Smooth muscle cell (in vitro differentiated cells): ENCODE measurements at regions not wholly inside any gene's neighbourhood (a gene's known extent, or its start where the extent isn't known, plus 50 kb on each side); places are given as distances from the start of the nearest gene placed in this dataset.

Source experiments
- DNase-seq: peaks from one replicate; lab custom pipeline; 2025; ENCODE audit not compliant: unreplicated experiment; lab: John Stamatoyannopoulos, UW
- H2AFZ ChIP-seq: fragments of 200-600 bp; sonication (generic); 2 replicates; pipeline ENCODE4 v1.6.0; 2016; ENCODE audit warnings: antibody characterized with exemption, low read depth, mild to moderate bottlenecking
- H3F3A ChIP-seq: fragments of 200-600 bp; sonication (generic); 2 replicates; pipeline ENCODE4 v1.6.0; 2017; ENCODE audit warnings: antibody characterized with exemption, low read depth
- H3K27ac ChIP-seq: fragments of 200-600 bp; sonication (generic); 2 replicates; pipeline ENCODE4 v1.5.1; 2016; ENCODE audit warnings: low read depth, mild to moderate bottlenecking
- H3K27me3 ChIP-seq: fragments of 200-600 bp; sonication (generic); 2 replicates; pipeline ENCODE4 v1.6.1; 2016; ENCODE audit warnings: low read depth, mild to moderate bottlenecking
- H3K36me3 ChIP-seq: fragments of 200-600 bp; sonication (generic); 2 replicates; pipeline ENCODE4 v1.5.1; 2016; ENCODE audit warnings: low read depth
- H3K4me1 ChIP-seq: fragments of 200-600 bp; sonication (generic); 2 replicates; pipeline ENCODE4 v1.5.1; 2016; ENCODE audit warnings: low read depth
- H3K4me2 ChIP-seq: fragments of 200-600 bp; sonication (generic); 2 replicates; pipeline ENCODE4 v1.6.0; 2016; ENCODE audit warnings: mild to moderate bottlenecking
- H3K4me3 ChIP-seq: fragments of 200-600 bp; sonication (generic); 2 replicates; pipeline ENCODE4 v1.5.1; 2016; ENCODE audit warnings: mild to moderate bottlenecking
- H3K79me2 ChIP-seq: fragments of 200-600 bp; sonication (generic); 2 replicates; pipeline ENCODE4 v1.6.0; 2016; ENCODE audit warnings: low read depth, mild to moderate bottlenecking
- H3K9ac ChIP-seq: fragments of 200-600 bp; sonication (generic); 2 replicates; pipeline ENCODE4 v1.6.0; 2016; ENCODE audit warnings: low read depth
- H3K9me3 ChIP-seq: fragments of 200-600 bp; sonication (generic); replicated peaks from 2 replicates; pipeline ENCODE4 v1.5.1; 2016; ENCODE audit warnings: low read depth
- H4K20me1 ChIP-seq: fragments of 200-600 bp; sonication (generic); 2 replicates; pipeline ENCODE4 v1.6.0; 2016; ENCODE audit warnings: low read depth
- CTCF ChIP-seq: fragments of 200-600 bp; sonication (generic); IDR thresholded peaks from 2 replicates; pipeline ENCODE4 v1.5.1; 2017; ENCODE audit warnings: borderline replicate concordance, mild to moderate bottlenecking, antibody characterized with exemption; ENCODE audit not compliant: insufficient read depth, poor library complexity, severe bottlenecking
- WGBS: methylation state at CpG from one replicate; pipeline ENCODE4 v1.1.7; 2016; ENCODE audit warnings: low lambda C conversion rate; 5-methylcytosine and 5-hydroxymethylcytosine counted together

- TF ChIP-seq CTCF: no peak
- Histone ChIP-seq H3K9ac (no peak overlapping the region), H3K27me3 (no peaks in the 10 kb centered on the region), H3K4me3 (no peak overlapping the region), H3K4me1 (no peaks in the 10 kb centered on the region), H3F3A (no peaks in the 10 kb centered on the region), H3K4me2 (no peak overlapping the region), H2AFZ (no peak overlapping the region), H3K36me3 (no peaks in the 10 kb centered on the region), H3K27ac (no peak overlapping the region), H3K9me3 (no peaks in the 10 kb centered on the region), H3K79me2 (no peaks in the 10 kb centered on the region), H4K20me1 (no peaks in the 10 kb centered on the region)
- no peak for DNase-seq
- 83% methylated on average over 3 of the region's 3 CpGs for WGBS
Measured at GRCh38 chr4:115430024-115430423, 316.6 kb upstream of the NDST4 start.

GRCh38 chr4:115428455-115428854 is 315.0 kb upstream of the NDST4 start:
- Histone ChIP-seq H3K27me3 (no peaks in the 10 kb centered on the region), H3K4me1 (no peaks in the 10 kb centered on the region), H3K9me3 (no peaks in the 10 kb centered on the region), H3K36me3 (no peaks in the 10 kb centered on the region), H3K9ac (no peak overlapping the region), H3K27ac (no peak overlapping the region), H2AFZ (peak overlapping the region; percentile 54), H3K4me2 (no peak overlapping the region), H3F3A (no peaks in the 10 kb centered on the region), H3K79me2 (no peaks in the 10 kb centered on the region), H3K4me3 (no peak overlapping the region), H4K20me1 (no peaks in the 10 kb centered on the region)
- 78% methylated on average over 1 of the region's 1 CpG for WGBS
- DNase-seq: no peak
- TF ChIP-seq CTCF: no peak

GRCh38 chr4:115424852-115425251 is 311.4 kb upstream of the NDST4 start:
- no peaks in the 10 kb centered on the region for H3K36me3 ChIP-seq
- no peaks in the 10 kb centered on the region for H3K9me3 ChIP-seq
- H3K9ac ChIP-seq: no peak overlapping the region
- WGBS: 75% methylated on average over 1 of the region's 1 CpG
- H3K4me1 ChIP-seq: no peaks in the 10 kb centered on the region
- no peak overlapping the region for H3K4me2 ChIP-seq
- no peaks in the 10 kb centered on the region for H4K20me1 ChIP-seq
- no peak for DNase-seq
- no peaks in the 10 kb centered on the region for H3K27me3 ChIP-seq
- H3K27ac ChIP-seq: no peak overlapping the region
- no peak overlapping the region for H2AFZ ChIP-seq
- H3K4me3 ChIP-seq: no peak overlapping the region
- no peak for TF ChIP-seq CTCF
- no peaks in the 10 kb centered on the region for H3K79me2 ChIP-seq
- H3F3A ChIP-seq: no peaks in the 10 kb centered on the region

- Histone ChIP-seq H3K4me1 (no peaks in the 10 kb centered on the region), H3K9me3 (no peaks in the 10 kb centered on the region), H3K27me3 (no peaks in the 10 kb centered on the region), H2AFZ (no peak overlapping the region), H3K27ac (no peak overlapping the region), H3K36me3 (no peaks in the 10 kb centered on the region), H3K9ac (no peak overlapping the region), H4K20me1 (no peaks in the 10 kb centered on the region), H3K4me3 (no peak overlapping the region), H3K79me2 (no peaks in the 10 kb centered on the region), H3K4me2 (no peak overlapping the region), H3F3A (no peaks in the 10 kb centered on the region)
- 83% methylated on average over 8 of the region's 8 CpGs for WGBS
- no peak for DNase-seq
- TF ChIP-seq CTCF: no peak
Measured at GRCh38 chr4:115418635-115419396, 305.4 kb upstream of the NDST4 start.
